ENCODE measurements at regions not wholly inside any gene's neighbourhood (a gene's known extent, or its start where the extent isn't known, plus 50 kb on each side); places are given as distances from the start of the nearest gene placed in this dataset.

- DNase-seq (ENCODE audit: low read depth): no peak
- H3K4me3 ChIP-seq (ENCODE audit: low read depth, low read length): no peak overlapping the region
- TF ChIP-seq CTCF (IDR thresholded peaks at IDR 0.05; ENCODE audit: low read depth, low read length) (no peak), MYC (IDR thresholded peaks at IDR 0.05; ENCODE audit: low read depth, low read length) (no peak), POLR2A (IDR thresholded peaks at IDR 0.05; ENCODE audit: extremely low read depth, insufficient read length) (no peak), MAX (IDR thresholded peaks at IDR 0.05; ENCODE audit: low read depth, low read length) (no peak)
Measured at GRCh38 chr14:97271451-97271960, 474.3 kb downstream of the VRK1 start.

- no peak for DNase-seq (ENCODE audit: low read depth)
- no peak overlapping the region for H3K4me3 ChIP-seq (ENCODE audit: low read depth, low read length)
- TF ChIP-seq MYC (IDR thresholded peaks at IDR 0.05; ENCODE audit: low read depth, low read length) (no peak), MAX (IDR thresholded peaks at IDR 0.05; ENCODE audit: low read depth, low read length) (no peak), CTCF (IDR thresholded peaks at IDR 0.05; ENCODE audit: low read depth, low read length) (no peak)
Measured at GRCh38 chr14:97273540-97273939, 476.4 kb downstream of the VRK1 start.

GRCh38 chr14:97274626-97275025 lies 477.4 kb downstream of the VRK1 start:
- no peak for TF ChIP-seq CTCF (IDR thresholded peaks at IDR 0.05; ENCODE audit: low read depth, low read length)
- no peak for TF ChIP-seq MAX (IDR thresholded peaks at IDR 0.05; ENCODE audit: low read depth, low read length)
- TF ChIP-seq MYC (IDR thresholded peaks at IDR 0.05; ENCODE audit: low read depth, low read length): no peak
- no peak for TF ChIP-seq POLR2A (IDR thresholded peaks at IDR 0.05; ENCODE audit: extremely low read depth, insufficient read length)
- H3K4me3 ChIP-seq (ENCODE audit: low read depth, low read length): no peak overlapping the region
- DNase-seq (ENCODE audit: low read depth): no peak

- no peak for DNase-seq (ENCODE audit: low read depth)
- H3K4me3 ChIP-seq (ENCODE audit: low read depth, low read length): no peak overlapping the region
Measured at GRCh38 chr14:97275276-97275675, 478.1 kb downstream of the VRK1 start.

GRCh38 chr14:97276573-97276972 lies 479.4 kb downstream of the VRK1 start:
- no peak for TF ChIP-seq MYC (IDR thresholded peaks at IDR 0.05; ENCODE audit: low read depth, low read length)
- no peak for TF ChIP-seq CTCF (IDR thresholded peaks at IDR 0.05; ENCODE audit: low read depth, low read length)
- TF ChIP-seq MAX (IDR thresholded peaks at IDR 0.05; ENCODE audit: low read depth, low read length): no peak
- TF ChIP-seq POLR2A (IDR thresholded peaks at IDR 0.05; ENCODE audit: extremely low read depth, insufficient read length): no peak
- DNase-seq (ENCODE audit: low read depth): no peak
- H3K4me3 ChIP-seq (ENCODE audit: low read depth, low read length): no peak overlapping the region

More at GRCh38 chr14:97275276-97275675, 478.1 kb downstream of the VRK1 start:
- TF ChIP-seq CTCF (IDR thresholded peaks at IDR 0.05; ENCODE audit: low read depth, low read length): no peak
- TF ChIP-seq POLR2A (IDR thresholded peaks at IDR 0.05; ENCODE audit: extremely low read depth, insufficient read length): no peak
- no peak for TF ChIP-seq MYC (IDR thresholded peaks at IDR 0.05; ENCODE audit: low read depth, low read length)
- TF ChIP-seq MAX (IDR thresholded peaks at IDR 0.05; ENCODE audit: low read depth, low read length): no peak

- no peak overlapping the region for H3K4me3 ChIP-seq (ENCODE audit: low read depth, low read length)
- DNase-seq (ENCODE audit: low read depth): no peak
- no peak for TF ChIP-seq POLR2A (IDR thresholded peaks at IDR 0.05; ENCODE audit: extremely low read depth, insufficient read length)
- TF ChIP-seq CTCF (IDR thresholded peaks at IDR 0.05; ENCODE audit: low read depth, low read length): no peak
- no peak for TF ChIP-seq MYC (IDR thresholded peaks at IDR 0.05; ENCODE audit: low read depth, low read length)
- TF ChIP-seq MAX (IDR thresholded peaks at IDR 0.05; ENCODE audit: low read depth, low read length): no peak
Measured at GRCh38 chr14:97277711-97278110, 480.5 kb downstream of the VRK1 start.

Measured in NB4 (cell line).